ENCODE measurements at regions not wholly inside any gene's neighbourhood (a gene's known extent, or its start where the extent isn't known, plus 50 kb on each side); places are given as distances from the start of the nearest gene placed in this dataset.

DNA sequence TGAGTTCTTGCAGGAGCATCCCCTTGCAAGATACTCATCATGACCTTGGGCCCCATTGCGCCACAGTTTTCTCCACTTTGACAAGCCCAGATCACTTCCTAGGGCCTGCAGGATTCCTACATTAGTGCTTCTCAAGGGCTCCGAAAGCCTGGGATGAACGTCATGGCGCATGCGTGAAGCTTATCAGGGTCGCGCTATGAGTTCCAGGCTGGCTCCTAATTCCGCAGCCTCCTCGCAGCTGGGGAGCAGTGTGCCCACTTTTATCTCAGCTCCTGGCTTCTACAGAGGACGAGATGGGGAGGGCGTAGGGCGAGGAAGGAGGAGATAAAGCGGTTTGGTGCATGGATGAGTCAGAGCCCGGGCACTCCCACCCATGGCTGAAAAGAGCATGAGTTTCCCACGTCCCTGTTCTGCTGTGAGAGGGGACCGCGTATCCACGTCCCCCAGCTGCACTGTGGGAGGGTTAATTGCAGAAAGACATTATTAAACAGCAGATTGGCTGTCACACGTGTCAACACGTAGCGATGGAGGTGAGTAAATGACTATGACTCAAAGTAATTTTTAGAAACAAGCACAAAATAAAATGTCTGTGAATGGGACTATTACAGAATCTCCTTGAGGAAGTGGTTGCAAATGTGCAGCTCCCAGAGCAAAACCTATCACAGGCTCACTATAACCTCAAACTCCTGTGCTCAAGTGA lies 72.9 kb upstream of the DSP start:
- Histone ChIP-seq H3K36me3 (ENCODE audit: insufficient read depth, low read length) (no peaks in the 10 kb centered on the region), H3K27me3 (ENCODE audit: insufficient read depth, low read length) (no peaks in the 10 kb centered on the region), H3K27ac (ENCODE audit: low read depth, low read length) (peak overlapping the region; percentile 44), H2AFZ (ENCODE audit: low read length, unreplicated experiment) (peak overlapping the region; percentile 10), H3K4me1 (ENCODE audit: control insufficient read depth, insufficient read depth, low read length, unreplicated experiment) (peaks cover 16% of the 10 kb centered on the region), H3K4me3 (ENCODE audit: low read depth, low read length) (peak overlapping the region; percentile 24), H3K79me2 (ENCODE audit: control insufficient read depth, insufficient read depth, low read length, unreplicated experiment) (no peaks in the 10 kb centered on the region)

DNA sequence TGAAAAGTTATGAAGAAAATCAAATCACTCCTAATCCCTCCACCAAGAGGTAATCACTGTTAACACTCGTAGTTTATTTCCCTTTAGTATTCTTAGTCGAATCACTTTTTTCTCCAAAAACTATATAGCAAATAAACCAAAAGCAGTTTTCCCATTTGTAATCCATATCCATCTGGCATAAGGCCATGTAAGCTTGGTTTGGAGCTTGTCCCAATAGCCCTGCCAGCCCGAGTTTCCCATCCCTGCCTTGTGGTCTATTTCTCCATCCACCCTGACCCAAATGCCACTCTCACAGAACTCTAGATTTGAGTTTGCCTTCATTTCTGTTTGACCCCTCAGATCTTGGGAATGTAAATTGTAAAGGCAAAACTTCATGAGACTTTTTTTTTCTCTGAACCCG lies 71.8 kb upstream of the DSP start:
- no peaks in the 10 kb centered on the region for H3K27me3 ChIP-seq (ENCODE audit: insufficient read depth, low read length)
- H3K36me3 ChIP-seq (ENCODE audit: insufficient read depth, low read length) = no peaks in the 10 kb centered on the region
- no peaks in the 10 kb centered on the region for H3K79me2 ChIP-seq (ENCODE audit: control insufficient read depth, insufficient read depth, low read length, unreplicated experiment)
- no peak overlapping the region for H2AFZ ChIP-seq (ENCODE audit: low read length, unreplicated experiment)
- H3K4me3 ChIP-seq (ENCODE audit: low read depth, low read length) = no peak overlapping the region
- no peak overlapping the region for H3K27ac ChIP-seq (ENCODE audit: low read depth, low read length)
- peaks cover 13% of the 10 kb centered on the region for H3K4me1 ChIP-seq (ENCODE audit: control insufficient read depth, insufficient read depth, low read length, unreplicated experiment)

- peaks cover 2% of the 10 kb centered on the region; the same call in 1 of the 2 replicates for H3K27me3 ChIP-seq (ENCODE audit: insufficient read depth, low read length)
- H3K36me3 ChIP-seq (ENCODE audit: insufficient read depth, low read length) = no peaks in the 10 kb centered on the region
- no peaks in the 10 kb centered on the region for H3K79me2 ChIP-seq (ENCODE audit: control insufficient read depth, insufficient read depth, low read length, unreplicated experiment)
- no peak overlapping the region for H3K4me3 ChIP-seq (ENCODE audit: low read depth, low read length)
- no peak overlapping the region for H2AFZ ChIP-seq (ENCODE audit: low read length, unreplicated experiment)
- peaks cover 13% of the 10 kb centered on the region for H3K4me1 ChIP-seq (ENCODE audit: control insufficient read depth, insufficient read depth, low read length, unreplicated experiment)
- H3K27ac ChIP-seq (ENCODE audit: low read depth, low read length) = no peak overlapping the region
These were observed 70.3 kb upstream of the DSP start for GRCh38 chr6:7471171-7471570.

GRCh38 chr6:7473805-7474719 lies 67.4 kb upstream of the DSP start:
- Histone ChIP-seq H2AFZ (ENCODE audit: low read length, unreplicated experiment) (no peak overlapping the region), H3K27ac (ENCODE audit: low read depth, low read length) (no peak overlapping the region), H3K36me3 (ENCODE audit: insufficient read depth, low read length) (no peaks in the 10 kb centered on the region), H3K4me1 (ENCODE audit: control insufficient read depth, insufficient read depth, low read length, unreplicated experiment) (no peaks in the 10 kb centered on the region), H3K4me3 (ENCODE audit: low read depth, low read length) (no peak overlapping the region), H3K79me2 (ENCODE audit: control insufficient read depth, insufficient read depth, low read length, unreplicated experiment) (no peaks in the 10 kb centered on the region), H3K27me3 (ENCODE audit: insufficient read depth, low read length) (peaks cover 4% of the 10 kb centered on the region; the same call in 1 of the 2 replicates)

DNA sequence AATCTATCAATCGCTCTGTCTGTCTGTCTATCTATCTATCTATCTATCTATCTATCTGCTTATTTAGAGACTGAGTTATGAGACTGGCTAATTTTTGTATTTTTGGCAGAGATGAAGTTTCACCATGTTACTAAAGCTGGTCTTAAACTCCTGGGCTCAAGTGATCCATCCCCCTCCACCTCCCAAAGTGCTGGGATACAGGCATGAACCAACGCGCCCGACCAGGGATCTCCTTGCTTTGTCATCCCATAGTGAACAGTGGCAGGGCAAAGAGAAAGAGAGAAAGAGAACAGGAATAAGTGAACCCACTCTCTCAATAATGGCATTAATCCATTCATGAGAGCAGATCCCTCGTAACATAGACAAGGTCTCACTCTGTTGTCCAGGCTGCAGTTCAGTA lies 66.4 kb upstream of the DSP start:
- H3K4me3 ChIP-seq (ENCODE audit: low read depth, low read length) = no peak overlapping the region

DNA sequence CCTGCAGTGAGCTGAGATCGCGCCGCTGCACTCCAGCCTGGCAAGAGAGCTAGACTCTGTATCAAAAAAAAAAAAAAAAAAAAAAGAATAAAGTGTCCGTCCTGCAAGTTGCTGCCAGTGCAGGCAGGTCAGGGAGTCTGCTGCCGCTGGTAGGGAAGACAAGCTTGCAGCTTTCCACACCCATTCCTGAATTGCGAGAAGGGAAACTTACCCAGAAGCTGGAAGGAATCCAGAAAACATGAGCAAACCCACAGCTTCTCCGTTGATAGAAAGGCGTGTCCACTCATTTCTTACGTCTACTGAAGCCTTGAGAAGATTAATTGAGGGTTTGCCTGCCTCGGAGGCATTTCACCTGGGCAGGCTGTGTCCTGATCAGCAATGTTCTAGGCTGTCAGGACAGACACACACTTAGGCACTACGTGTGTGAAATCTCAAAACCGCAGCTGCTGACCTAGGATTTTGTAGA lies 61.6 kb upstream of the DSP start:
- Histone ChIP-seq H3K27ac (ENCODE audit: low read depth, low read length) (no peak overlapping the region), H3K36me3 (ENCODE audit: insufficient read depth, low read length) (no peaks in the 10 kb centered on the region), H3K4me1 (ENCODE audit: control insufficient read depth, insufficient read depth, low read length, unreplicated experiment) (no peaks in the 10 kb centered on the region), H3K27me3 (ENCODE audit: insufficient read depth, low read length) (peaks cover 4% of the 10 kb centered on the region; the same call in 1 of the 2 replicates), H2AFZ (ENCODE audit: low read length, unreplicated experiment) (no peak overlapping the region), H3K4me3 (ENCODE audit: low read depth, low read length) (no peak overlapping the region), H3K79me2 (ENCODE audit: control insufficient read depth, insufficient read depth, low read length, unreplicated experiment) (no peaks in the 10 kb centered on the region)

More for the DNA sequence above, 66.4 kb upstream of the DSP start:
- H3K79me2 ChIP-seq (ENCODE audit: control insufficient read depth, insufficient read depth, low read length, unreplicated experiment) = no peaks in the 10 kb centered on the region
- no peaks in the 10 kb centered on the region for H3K36me3 ChIP-seq (ENCODE audit: insufficient read depth, low read length)
- peaks cover 4% of the 10 kb centered on the region; the same call in 1 of the 2 replicates for H3K27me3 ChIP-seq (ENCODE audit: insufficient read depth, low read length)
- no peak overlapping the region for H2AFZ ChIP-seq (ENCODE audit: low read length, unreplicated experiment)
- no peak overlapping the region for H3K27ac ChIP-seq (ENCODE audit: low read depth, low read length)
- H3K4me1 ChIP-seq (ENCODE audit: control insufficient read depth, insufficient read depth, low read length, unreplicated experiment) = no peaks in the 10 kb centered on the region

DNA sequence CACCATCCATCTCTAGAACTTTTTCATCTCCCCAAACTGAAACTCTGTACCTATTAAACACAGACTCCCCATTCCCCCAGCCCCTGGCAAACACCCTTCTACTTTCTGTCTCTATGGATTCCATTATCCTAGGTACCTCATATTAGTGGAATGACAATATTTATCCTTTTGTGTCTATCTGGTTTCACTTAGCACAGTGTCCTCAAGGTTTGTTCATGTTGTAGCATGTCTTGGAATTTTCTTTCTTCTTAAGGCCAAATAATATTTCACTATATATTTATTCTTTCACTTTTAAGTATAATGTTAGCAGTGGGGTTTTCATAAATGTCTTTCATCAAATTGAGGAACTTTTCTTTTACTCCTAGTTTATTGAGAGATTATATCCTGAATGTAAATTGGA lies 56.8 kb upstream of the DSP start:
- Histone ChIP-seq H3K4me1 (ENCODE audit: control insufficient read depth, insufficient read depth, low read length, unreplicated experiment) (no peaks in the 10 kb centered on the region), H3K4me3 (ENCODE audit: low read depth, low read length) (no peak overlapping the region), H3K79me2 (ENCODE audit: control insufficient read depth, insufficient read depth, low read length, unreplicated experiment) (no peaks in the 10 kb centered on the region), H3K36me3 (ENCODE audit: insufficient read depth, low read length) (no peaks in the 10 kb centered on the region), H3K27ac (ENCODE audit: low read depth, low read length) (no peak overlapping the region), H2AFZ (ENCODE audit: low read length, unreplicated experiment) (no peak overlapping the region), H3K27me3 (ENCODE audit: insufficient read depth, low read length) (no peaks in the 10 kb centered on the region; the same call in 1 of the 2 replicates)

- no peaks in the 10 kb centered on the region for H3K4me1 ChIP-seq (ENCODE audit: control insufficient read depth, insufficient read depth, low read length, unreplicated experiment)
- no peaks in the 10 kb centered on the region for H3K79me2 ChIP-seq (ENCODE audit: control insufficient read depth, insufficient read depth, low read length, unreplicated experiment)
- H3K27me3 ChIP-seq (ENCODE audit: insufficient read depth, low read length) = peaks cover 15% of the 10 kb centered on the region; the same call in 1 of the 2 replicates
- H3K27ac ChIP-seq (ENCODE audit: low read depth, low read length) = no peak overlapping the region
- H3K36me3 ChIP-seq (ENCODE audit: insufficient read depth, low read length) = no peaks in the 10 kb centered on the region
- no peak overlapping the region for H3K4me3 ChIP-seq (ENCODE audit: low read depth, low read length)
- no peak overlapping the region for H2AFZ ChIP-seq (ENCODE audit: low read length, unreplicated experiment)
These were observed 54.5 kb upstream of the DSP start for GRCh38 chr6:7486951-7487350.

- no peaks in the 10 kb centered on the region for H3K4me1 ChIP-seq (ENCODE audit: control insufficient read depth, insufficient read depth, low read length, unreplicated experiment)
- H3K27me3 ChIP-seq (ENCODE audit: insufficient read depth, low read length) = peaks cover 27% of the 10 kb centered on the region; the same call in 1 of the 2 replicates
- no peak overlapping the region for H3K4me3 ChIP-seq (ENCODE audit: low read depth, low read length)
- H2AFZ ChIP-seq (ENCODE audit: low read length, unreplicated experiment) = no peak overlapping the region
- no peaks in the 10 kb centered on the region for H3K79me2 ChIP-seq (ENCODE audit: control insufficient read depth, insufficient read depth, low read length, unreplicated experiment)
- H3K27ac ChIP-seq (ENCODE audit: low read depth, low read length) = no peak overlapping the region
- H3K36me3 ChIP-seq (ENCODE audit: insufficient read depth, low read length) = no peaks in the 10 kb centered on the region
These were observed 53.0 kb upstream of the DSP start for GRCh38 chr6:7488494-7488893.

GRCh38 chr6:7489376-7489775 lies 52.1 kb upstream of the DSP start:
- peaks cover 27% of the 10 kb centered on the region; the same call in 1 of the 2 replicates for H3K27me3 ChIP-seq (ENCODE audit: insufficient read depth, low read length)
- no peak overlapping the region for H3K4me3 ChIP-seq (ENCODE audit: low read depth, low read length)
- H3K79me2 ChIP-seq (ENCODE audit: control insufficient read depth, insufficient read depth, low read length, unreplicated experiment) = no peaks in the 10 kb centered on the region
- no peak overlapping the region for H2AFZ ChIP-seq (ENCODE audit: low read length, unreplicated experiment)
- no peak overlapping the region for H3K27ac ChIP-seq (ENCODE audit: low read depth, low read length)
- H3K4me1 ChIP-seq (ENCODE audit: control insufficient read depth, insufficient read depth, low read length, unreplicated experiment) = no peaks in the 10 kb centered on the region
- no peaks in the 10 kb centered on the region for H3K36me3 ChIP-seq (ENCODE audit: insufficient read depth, low read length)

Measured in ACC112 (cell line).